A549 (cell line): ENCODE measurements at regions not wholly inside any gene's neighbourhood (a gene's known extent, or its start where the extent isn't known, plus 50 kb on each side); places are given as distances from the start of the nearest gene placed in this dataset.

Source experiments
- CBX2 ChIP-seq: fragments of 200-600 bp; sonication (generic); IDR thresholded peaks from 2 replicates; pipeline ENCODE4 v1.6.1; 2016; ENCODE audit warnings: low read depth, mild to moderate bottlenecking, borderline replicate concordance
- CTCF ChIP-seq: fragments of >200 bp; sonication (Bioruptor Twin); formaldehyde crosslinking; IDR thresholded peaks from 3 replicates; pipeline ENCODE4 v1.5.1; 2016
- PBX3 ChIP-seq: IDR thresholded peaks from 2 replicates; pipeline ENCODE4 v1.6.1; 2012
- TP53 ChIP-seq: fragments of 250-450 bp; sonication (Bioruptor Pico); IDR thresholded peaks from 2 replicates; pipeline ENCODE4 v1.5.0; 2021; ENCODE audit warnings: mild to moderate bottlenecking, moderate library complexity

- TF ChIP-seq CTCF (no peak), CBX2 (no peak), TP53 (CRISPR knock-in tag) (no peak), PBX3 (no peak)
Observed at GRCh38 chr13:80115616-80116015, 225.3 kb downstream of the SPRY2 start.
